GM21576 (cell line): ENCODE measurements at regions not wholly inside any gene's neighbourhood (a gene's known extent, or its start where the extent isn't known, plus 50 kb on each side); places are given as distances from the start of the nearest gene placed in this dataset.

ENCODE experiments used
- ATAC-seq: cut with Tn5 transposase; IDR thresholded peaks from one replicate; pipeline ENCODE4 v1.9.1; 2021; ENCODE audit warnings: mild to moderate bottlenecking, moderate library complexity; ENCODE audit not compliant: unreplicated experiment

DNA sequence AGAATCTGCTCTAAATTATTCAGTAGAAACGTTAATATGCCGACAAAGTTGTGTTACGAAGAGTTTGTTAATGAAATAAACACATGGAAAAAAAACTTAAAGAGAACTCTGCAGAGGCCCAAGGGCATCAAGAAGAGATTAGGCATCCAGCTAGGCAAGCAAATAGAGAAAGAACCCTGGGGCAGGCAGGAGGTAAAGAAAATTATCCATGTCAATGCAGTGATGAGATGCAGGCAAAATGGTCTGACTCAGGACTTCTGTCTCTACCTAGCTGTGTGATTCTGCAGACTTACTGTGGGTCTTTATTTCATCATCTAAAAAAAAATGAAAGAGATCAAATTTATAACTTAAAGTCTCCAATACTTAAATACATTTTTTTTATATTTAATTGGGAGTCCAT is 448.0 kb downstream of the HAO1 start:
- ATAC-seq = no peak

DNA sequence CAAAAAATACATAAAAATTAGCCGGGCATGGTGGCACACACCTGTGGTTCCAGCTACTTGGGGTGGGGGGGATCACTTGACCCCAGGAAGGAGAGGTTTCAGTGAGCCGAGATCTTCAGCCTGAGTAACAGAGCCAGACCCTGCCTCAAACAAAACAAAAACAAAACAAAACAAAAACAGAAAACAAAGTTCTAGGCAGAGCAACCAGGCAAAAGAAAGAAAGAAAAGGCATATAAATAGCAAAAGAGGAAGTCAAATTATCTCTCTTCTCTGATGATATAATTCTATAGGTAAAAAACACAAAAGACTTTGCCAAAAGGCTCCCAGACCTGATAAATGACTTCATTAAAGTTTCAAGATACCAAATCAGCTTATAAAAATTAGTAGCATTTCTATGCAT is 446.9 kb downstream of the HAO1 start:
- ATAC-seq = no peak

DNA sequence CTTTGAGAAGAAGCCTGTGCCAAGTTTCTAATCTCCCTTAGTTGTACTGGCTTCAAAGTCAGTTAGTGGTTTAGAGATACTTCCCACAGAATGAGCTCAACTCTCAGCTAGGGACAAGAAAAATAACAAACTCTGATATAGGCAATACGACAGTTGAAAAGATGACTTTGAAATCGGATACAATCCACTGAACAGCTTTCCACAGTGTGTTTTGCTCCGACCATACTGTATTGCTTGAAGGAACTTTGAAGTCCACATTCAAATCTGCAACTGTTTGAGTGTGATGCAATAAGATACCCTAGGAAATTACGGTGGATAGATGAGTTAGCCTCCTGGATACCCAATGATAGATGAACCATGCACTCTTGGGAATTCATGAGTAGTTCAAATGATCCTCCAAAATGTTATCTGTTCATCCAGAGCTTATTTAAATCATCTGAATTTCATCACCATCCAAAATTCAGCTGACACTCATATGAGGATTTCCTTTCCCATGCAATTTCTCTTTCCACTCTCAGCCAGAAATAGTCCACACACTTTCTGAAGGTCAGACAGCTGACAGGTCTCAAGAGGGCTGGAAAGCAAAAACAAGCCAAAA is 443.8 kb downstream of the HAO1 start:
- no peak for ATAC-seq

DNA sequence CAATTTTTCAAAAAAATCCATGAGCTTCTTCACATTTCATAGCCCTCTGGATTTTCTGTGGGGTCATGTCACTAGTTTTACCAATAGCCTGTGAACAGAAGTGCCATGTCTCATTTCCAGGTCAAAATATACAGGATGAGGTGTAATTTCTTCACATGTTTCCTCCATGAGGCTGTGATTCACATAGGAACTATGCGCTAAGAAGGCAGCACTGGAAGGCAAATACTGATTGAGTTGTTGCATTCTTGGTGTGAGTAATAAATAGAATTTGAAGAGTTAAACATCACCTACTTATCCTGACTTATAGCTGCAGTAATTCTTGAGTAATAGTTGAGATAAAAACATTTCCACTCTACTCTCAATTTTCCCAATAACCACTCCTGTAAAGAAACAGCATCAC is 442.3 kb downstream of the HAO1 start:
- no peak for ATAC-seq

DNA sequence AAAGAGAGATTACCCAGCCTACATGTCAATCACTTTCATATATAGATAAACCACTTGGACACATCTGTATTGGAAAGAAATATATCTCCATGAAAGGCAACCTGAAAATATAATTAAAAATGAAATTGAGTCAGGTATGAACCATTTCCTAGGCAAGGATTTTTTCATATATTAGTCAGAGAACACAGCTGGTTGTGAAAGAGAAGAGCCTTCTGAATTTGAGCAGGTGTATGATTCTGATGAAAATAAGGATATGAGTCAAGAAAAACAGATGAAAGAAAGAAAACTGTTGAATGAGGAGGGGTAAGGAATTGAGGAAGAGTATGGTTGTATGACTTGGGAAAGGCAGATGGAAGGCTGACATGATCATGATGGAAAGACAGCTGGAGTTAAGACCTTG is 441.1 kb downstream of the HAO1 start:
- no peak for ATAC-seq

DNA sequence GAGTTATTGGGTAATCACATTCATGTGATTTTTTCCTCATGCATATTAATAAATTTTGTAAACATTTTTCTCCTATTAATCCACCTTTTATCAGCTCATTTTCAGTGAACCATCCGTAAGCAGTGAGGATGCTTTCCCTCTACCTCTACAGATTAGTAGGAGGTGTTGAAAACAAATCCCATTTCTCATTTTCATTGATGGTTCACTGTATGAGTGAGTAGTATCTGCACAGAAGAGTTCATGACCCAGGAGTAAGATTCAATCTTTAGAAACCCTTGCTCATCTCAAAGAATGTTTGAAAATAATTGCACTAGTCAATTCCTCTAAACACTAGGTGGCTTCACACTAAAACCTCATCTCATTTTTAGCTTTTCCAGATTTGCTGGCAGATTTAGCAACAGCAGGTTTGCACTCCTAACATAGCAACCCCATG is 440.0 kb downstream of the HAO1 start:
- ATAC-seq = no peak

DNA sequence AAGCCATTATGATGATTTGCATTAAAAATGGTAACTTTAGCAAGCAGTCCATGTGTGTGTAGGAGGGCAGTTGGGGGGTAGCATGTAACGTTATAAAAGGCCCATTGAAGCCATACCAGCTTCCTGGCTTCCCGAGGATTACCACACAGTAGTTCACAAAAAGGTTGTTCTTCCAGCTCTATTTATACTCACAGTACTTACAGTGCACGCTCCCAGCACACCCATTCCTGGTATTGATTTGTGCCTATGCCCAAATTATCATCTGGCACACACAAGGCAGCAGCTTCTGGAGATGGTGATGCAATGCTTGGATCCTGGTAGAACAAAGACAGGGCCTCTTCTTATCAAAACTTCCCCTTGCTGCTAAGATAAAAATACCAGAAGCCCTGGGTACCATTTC is 436.8 kb downstream of the HAO1 start:
- no peak for ATAC-seq

DNA sequence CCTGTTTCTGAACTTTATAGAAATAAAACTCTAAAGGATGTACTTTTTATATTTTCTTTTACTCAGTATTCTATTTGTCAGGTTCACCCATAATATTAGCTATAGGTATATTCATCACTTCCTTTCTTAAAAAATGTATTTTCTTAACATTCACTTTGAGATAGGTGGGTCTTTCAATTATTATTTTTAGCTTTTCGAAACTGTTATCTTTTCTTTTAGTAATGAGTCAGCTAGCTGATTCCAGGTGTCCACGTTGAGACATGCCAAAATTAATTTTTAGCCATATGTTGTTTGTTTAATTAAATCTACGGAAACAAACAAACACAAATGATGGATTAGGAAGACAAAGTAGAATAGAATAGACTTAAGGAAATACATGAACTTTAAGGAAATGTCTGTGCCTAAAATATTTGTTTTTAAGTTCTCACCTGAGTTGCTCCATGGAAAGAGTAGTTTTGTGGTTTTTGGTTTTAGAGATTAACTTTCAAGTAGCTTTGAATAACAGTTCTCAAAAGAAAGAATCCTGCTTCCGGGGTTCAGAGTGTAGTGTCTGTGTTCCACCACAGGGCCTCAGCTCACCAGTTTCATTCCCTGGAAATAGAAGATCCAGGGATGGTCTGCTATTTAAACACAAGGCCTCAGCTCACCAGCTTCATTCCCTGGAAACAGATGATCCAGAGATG is 435.0 kb downstream of the HAO1 start:
- ATAC-seq = no peak

DNA sequence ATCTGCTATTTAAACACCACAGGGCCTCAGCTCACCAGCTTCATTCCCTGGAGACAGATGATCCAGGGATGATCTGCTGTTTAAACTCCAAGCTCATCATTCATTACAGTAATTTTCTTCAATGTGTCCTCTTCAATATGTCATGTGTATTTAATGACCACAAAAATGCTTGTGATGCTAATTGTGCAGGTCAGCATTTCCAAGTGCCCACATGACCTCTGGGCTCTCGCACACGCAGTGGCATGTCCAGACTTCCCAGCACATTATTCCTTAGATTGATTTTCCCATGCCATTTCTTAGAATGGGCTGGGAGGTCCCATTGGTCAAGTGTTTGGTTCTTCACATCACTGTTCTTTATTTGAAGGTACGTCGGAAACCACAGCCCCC is 434.4 kb downstream of the HAO1 start:
- ATAC-seq = no peak

DNA sequence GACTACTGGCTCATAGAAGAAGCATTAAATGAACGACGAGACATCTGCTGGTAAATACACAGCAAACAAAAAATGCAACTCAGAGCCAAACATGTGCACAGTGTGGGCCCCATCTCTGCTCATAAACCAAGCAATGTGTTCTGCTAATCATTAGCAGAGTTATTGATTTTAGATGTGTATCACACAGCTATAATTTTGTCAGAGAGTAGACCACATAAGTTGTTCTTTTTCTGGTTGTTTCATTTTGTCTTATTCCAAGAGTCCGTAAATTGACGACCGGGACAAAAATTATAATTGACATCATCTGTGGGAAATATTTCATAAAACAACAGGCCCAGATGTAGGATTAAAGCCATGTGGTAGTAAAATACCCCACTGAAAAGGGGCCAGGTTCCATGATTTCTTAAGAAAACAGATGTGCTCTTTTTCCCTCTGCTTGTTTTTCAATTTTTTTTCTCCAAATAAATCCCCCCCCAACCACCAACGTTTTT is 423.6 kb downstream of the HAO1 start:
- ATAC-seq = no peak

DNA sequence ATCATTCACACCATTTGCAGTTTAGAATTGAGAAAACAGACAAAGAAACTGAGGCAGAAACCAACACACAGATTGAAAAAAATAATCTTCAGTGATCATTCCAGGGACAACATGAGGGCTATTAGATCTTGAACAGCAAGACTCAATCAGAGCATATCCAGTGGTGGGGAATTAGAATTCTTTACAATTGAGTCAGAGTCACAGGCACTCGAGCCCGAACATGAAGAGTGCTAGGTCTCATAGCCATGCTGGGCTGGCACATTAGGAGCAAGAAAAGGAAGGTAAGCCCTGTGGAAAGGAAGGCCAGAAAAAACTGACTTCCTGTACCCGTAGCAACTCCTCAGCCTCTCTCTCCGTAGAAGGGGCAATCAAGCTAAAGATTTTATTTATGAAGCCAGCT is 419.9 kb downstream of the HAO1 start:
- ATAC-seq = no peak

DNA sequence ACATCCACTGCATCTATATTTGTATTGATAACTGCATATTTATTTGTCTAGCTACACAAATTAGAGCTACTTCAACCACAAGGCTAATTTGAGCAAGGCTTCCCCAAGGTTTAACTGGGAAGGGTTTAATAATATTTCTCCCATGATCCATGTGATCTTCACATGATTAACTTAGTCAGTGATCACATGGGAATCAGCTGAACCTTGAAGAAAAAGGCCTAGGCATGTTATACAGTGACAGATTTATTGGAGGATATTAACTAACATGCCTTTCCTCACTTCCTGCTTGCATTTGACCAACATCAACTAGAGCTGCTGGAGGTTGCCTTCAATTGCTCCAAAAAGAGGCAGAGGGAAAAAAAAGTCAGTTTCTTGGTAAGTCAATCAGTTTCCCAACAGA is 417.0 kb downstream of the HAO1 start:
- no peak for ATAC-seq

DNA sequence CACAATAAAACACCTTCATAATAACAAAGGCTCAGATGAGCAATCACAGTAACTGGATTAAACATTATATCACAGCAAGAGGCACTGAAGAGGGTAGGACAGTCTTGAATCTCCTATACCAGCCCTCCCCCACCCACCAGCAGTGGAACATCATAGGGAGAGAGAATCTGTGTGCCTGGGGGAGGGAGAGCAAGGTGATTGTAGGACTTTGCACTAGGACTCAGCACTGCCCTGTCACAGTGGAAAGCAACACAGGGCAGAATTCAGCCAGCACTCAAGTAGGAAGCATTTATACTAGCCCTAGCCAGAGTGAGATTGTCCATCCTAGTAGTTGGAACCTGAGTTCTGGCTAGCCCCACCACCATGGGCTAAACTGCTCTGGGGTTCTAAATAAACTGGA is 400.2 kb downstream of the HAO1 start:
- no peak for ATAC-seq

DNA sequence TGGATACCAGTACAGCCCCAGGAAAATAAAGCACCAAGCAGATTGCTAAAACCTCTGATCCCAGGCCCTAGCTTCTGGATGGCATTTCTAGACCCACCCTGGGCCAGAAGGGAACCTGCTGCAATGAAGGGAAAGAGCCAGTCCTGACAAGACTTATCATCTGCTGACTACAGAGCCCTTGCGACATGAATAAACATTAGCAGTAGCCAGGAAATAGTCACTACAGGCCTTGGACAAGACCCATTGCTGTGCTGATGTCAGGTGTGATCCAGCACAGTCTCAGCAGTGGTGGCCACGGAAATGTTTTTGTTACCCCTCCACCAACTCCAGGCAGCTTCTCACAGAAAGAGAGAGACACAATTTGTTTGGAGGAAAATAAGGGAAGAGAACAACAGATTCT is 399.3 kb downstream of the HAO1 start:
- ATAC-seq = no peak

DNA sequence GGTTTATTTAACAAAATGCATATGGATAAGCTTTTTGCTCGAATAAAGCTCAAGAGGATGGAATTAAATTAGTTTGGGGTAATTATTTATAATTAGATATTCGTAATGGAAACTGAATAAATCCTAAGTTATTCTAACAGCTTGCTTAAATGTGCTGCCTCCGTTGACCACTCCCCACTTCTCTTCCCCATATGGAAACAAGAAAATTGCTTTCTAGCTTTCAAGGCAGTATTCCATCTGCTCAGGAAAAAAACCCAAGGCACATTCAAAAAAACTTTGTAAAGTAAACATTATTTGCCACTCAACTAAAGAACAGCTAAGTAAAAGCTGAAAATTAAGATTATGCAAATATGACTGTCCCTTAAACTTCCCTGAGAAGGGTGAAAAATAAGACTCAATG is 369.2 kb downstream of the HAO1 start:
- no peak for ATAC-seq

DNA sequence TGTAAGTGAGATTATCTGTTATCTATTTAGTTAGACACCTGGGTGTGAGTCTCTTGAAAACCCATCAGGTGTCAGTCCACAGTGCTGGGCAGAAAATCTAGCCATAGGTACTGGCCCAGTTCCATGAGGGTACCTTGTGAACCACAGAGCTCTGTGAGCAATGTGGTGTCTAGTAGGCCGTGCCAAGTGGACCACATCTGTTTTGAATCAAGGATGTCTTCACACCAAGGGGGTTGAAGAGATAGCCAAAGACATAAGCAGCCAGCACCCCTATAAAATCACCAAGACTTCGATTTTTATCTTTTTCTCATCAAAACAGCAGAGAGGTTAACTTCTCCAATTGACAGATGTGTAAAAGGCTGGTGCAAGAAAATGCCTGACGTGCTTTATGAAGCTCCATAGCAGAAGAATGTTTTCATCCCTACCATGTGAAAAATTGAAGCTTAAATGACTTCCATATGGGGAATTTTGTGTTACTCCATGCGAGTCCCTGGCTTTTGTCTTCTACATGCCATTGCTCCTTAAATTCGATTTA is 368.7 kb downstream of the HAO1 start:
- ATAC-seq = no peak

DNA sequence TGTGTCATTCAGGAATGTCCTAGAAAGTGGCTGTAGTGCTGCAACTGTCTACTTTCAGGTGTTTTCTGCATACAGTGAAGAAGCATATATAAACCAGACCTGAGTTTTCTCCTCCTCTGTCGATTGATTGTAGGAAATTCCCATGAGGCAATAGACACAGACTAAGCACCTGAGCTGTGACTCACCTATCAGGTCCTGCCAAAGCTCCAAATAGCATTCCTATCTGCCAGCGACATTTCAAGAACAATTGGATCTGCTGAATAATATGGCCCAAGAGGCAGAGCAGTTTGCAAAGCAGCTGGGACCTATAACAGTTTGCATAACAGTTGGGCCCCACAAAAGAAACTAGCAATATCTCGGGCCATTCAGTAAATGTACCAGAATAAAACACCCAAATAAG is 360.4 kb downstream of the HAO1 start:
- ATAC-seq = no peak

DNA sequence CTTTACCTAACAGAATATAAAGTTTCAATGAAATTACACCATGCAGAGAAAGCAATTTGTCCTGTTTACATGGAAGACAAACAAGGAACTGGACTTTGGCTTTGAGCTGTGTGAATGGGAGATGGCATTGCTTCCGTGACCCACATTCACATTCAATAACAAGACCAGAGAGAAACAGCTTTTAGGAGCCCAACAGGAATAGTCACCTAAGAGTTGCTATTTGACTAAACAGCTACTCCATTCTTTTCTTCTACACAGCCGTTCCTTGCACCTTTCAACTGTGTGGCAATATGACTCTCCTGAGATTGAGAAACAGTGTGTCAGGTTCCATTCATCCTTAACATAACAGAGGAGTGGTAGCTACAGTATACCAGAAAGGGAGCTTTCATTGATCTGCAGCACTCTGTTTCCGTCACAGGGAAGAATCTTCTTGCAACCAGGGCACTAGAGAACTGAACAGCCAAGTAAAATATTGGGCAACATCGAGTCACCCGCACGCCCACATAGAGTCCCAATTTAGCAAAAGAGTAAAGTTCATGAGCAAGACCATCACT is 355.1 kb downstream of the HAO1 start:
- no peak for ATAC-seq

DNA sequence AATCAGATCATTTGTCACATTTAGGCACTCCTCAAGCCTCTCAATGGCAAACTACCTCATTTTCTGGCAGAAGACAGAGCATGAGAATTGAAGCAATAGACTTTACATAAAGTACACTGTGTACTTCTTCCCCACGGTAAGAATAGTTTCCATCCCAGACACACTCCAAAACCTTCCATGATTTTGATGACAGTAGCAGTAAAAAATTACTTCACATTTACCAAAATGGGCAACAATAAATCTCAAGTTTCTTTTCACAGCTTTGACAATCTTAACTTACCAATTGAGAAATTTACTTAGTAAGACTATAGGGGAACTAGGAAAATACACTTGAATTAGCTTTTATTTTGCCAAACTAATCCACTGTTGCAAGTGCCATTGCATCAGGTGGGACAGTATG is 353.8 kb downstream of the HAO1 start:
- ATAC-seq = no peak

DNA sequence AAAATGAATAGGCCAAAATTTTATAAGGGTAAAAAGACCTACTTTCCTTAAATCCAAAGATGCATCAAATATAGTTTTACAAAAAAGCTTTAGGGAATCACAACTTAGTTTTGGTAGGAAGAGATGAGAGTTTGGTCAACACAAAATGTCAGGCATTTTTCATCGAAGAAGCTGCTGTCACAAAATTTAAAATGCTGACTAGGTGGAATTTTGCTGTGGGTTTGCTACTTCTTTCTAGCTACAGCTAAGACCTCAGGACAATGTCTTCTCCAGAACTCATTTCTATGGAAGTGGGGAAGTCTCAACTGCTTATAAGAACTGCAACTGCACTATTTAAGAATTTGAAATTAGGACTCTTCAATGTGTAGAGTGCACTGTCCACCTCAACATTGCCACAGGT is 351.1 kb downstream of the HAO1 start:
- ATAC-seq = no peak

DNA sequence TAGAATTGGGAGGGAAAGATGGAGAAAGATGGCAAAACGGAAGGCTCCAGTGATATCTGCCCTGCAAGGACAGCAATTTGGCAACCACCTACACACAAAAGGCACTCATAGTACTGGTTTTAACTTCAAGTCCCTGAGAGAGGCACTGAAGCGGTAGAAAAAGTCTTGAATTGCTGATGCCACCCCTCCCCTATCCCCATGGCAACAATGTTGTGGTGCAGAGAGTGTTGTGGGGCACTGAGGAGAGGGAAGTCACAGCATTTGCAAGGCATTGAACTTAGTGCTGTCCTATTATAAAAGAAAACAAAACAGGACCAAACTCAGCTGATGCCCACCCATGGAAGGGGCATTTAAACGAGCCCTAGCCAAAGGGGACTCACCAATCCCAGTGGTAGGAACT is 343.7 kb downstream of the HAO1 start:
- no peak for ATAC-seq

DNA sequence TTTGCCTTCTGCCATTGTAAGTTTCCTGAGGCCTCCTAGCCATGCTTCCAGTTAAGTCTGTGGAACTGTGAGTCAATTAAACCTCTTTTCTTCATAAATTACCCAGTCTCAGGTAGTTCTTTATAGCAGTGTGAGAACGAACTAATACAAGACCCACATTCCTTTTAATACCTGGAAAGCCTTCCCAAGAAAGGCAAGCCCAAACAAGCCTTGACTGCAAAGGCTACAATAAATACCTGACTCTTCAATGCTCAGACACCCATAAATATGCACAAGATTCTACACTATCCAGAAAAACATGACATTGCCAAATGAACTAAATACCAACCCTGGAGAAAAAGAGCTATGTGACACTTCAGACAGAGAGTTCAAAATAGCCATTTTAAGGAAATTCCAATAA is 338.8 kb downstream of the HAO1 start:
- ATAC-seq = no peak
